ENCODE measurements at regions not wholly inside any gene's neighbourhood (a gene's known extent, or its start where the extent isn't known, plus 50 kb on each side); places are given as distances from the start of the nearest gene placed in this dataset.
"Not testable (repeated sequence)": the region's sequence is repeated elsewhere in the genome, so short reads cannot be mapped to it uniquely, and the experiment has no call there.

- H3K27ac Mint-ChIP-seq, result no peak overlapping the region
- H3K27me3 Mint-ChIP-seq, result peaks cover 0 to 8% of the 10 kb centered on the region in 2 donors
- peaks cover 0 to 4% (median 0%) of the 10 kb centered on the region in 3 donors for H3K9me3 Mint-ChIP-seq
- H3K4me1 ChIP-seq (ENCODE audit: control insufficient read depth in 1 of 2, extremely low read depth in 1 of 2, insufficient read depth in 2 of 2, low read length in 2 of 2), result no peaks in the 10 kb centered on the region
- ATAC-seq (replicated peaks in 1 of 4), result no peak
- ChIA-PET POLR2A (no interaction called here), CTCF (no interaction called here)
- 80% methylated on average over 8 of the region's 8 CpGs for WGBS (ENCODE audit: insufficient coverage)
- DNase-seq, result no peak
- no peaks in the 10 kb centered on the region for H3K9me3 ChIP-seq
- no peaks in the 10 kb centered on the region for H3K36me3 Mint-ChIP-seq
- H3K27me3 ChIP-seq (replicated peaks in 1 of 2; ENCODE audit: control insufficient read depth in 2 of 2, extremely low read depth in 1 of 2, insufficient read depth in 2 of 2, low read length in 1 of 2), result peaks cover 0 to 13% of the 10 kb centered on the region in 2 experiments
- H3K4me3 ChIP-seq (ENCODE audit: control insufficient read depth in 1 of 2, extremely low read depth in 1 of 2, low read length in 1 of 2), result no peak overlapping the region
- H3K4me1 Mint-ChIP-seq, result no peaks in the 10 kb centered on the region
- H3K4me3 Mint-ChIP-seq, result no peak overlapping the region
- no peaks in the 10 kb centered on the region for H3K36me3 ChIP-seq (ENCODE audit: control insufficient read depth in 2 of 2, extremely low read depth in 1 of 2, insufficient read depth in 1 of 2, low read length in 1 of 2)
- no peak overlapping the region for H3K27ac ChIP-seq (ENCODE audit: low read length)
Observed at GRCh38 chr7:3179456-3179855, 121.6 kb upstream of the SDK1 start.

GRCh38 chr7:3180604-3181003, 120.4 kb upstream of the SDK1 start:
- Histone ChIP-seq H3K27me3 (replicated peaks in 1 of 2; ENCODE audit: control insufficient read depth in 2 of 2, extremely low read depth in 1 of 2, insufficient read depth in 2 of 2, low read length in 1 of 2) (peaks cover 0 to 8% of the 10 kb centered on the region in 2 experiments), H3K4me1 (ENCODE audit: control insufficient read depth in 1 of 2, extremely low read depth in 1 of 2, insufficient read depth in 2 of 2, low read length in 2 of 2) (no peaks in the 10 kb centered on the region), H3K27ac (ENCODE audit: low read length) (no peak overlapping the region), H3K36me3 (ENCODE audit: control insufficient read depth in 2 of 2, extremely low read depth in 1 of 2, insufficient read depth in 1 of 2, low read length in 1 of 2) (no peaks in the 10 kb centered on the region), H3K9me3 (no peaks in the 10 kb centered on the region), H3K4me3 (ENCODE audit: control insufficient read depth in 1 of 2, extremely low read depth in 1 of 2, low read length in 1 of 2) (no peak overlapping the region)
- no peaks in the 10 kb centered on the region for H3K36me3 Mint-ChIP-seq
- peaks cover 0 to 4% (median 0%) of the 10 kb centered on the region in 3 donors for H3K9me3 Mint-ChIP-seq
- peaks cover 0 to 2% of the 10 kb centered on the region in 2 donors for H3K27me3 Mint-ChIP-seq
- no peak for DNase-seq
- POLR2A ChIA-PET, result no interaction called here
- WGBS (ENCODE audit: insufficient coverage), result 67% methylated on average over 5 of the region's 8 CpGs
- H3K4me1 Mint-ChIP-seq, result no peaks in the 10 kb centered on the region
- no peak for ATAC-seq (replicated peaks in 1 of 4)
- CTCF ChIA-PET, result no interaction called here
- H3K27ac Mint-ChIP-seq, result no peak overlapping the region
- H3K4me3 Mint-ChIP-seq, result no peak overlapping the region

GRCh38 chr7:3182055-3182454, 119.0 kb upstream of the SDK1 start:
- not testable (repeated sequence) for H3K4me3 Mint-ChIP-seq, H3K4me1 Mint-ChIP-seq

GRCh38 chr7:3187444-3188040, 113.5 kb upstream of the SDK1 start:
- no peaks in the 10 kb centered on the region for H3K9me3 ChIP-seq
- H3K27ac ChIP-seq (ENCODE audit: low read length), result no peak overlapping the region
- WGBS (ENCODE audit: insufficient coverage), result 91% methylated on average over 11 of the region's 18 CpGs
- Mint-ChIP-seq H3K27ac (no peak overlapping the region), H3K36me3 (no peaks in the 10 kb centered on the region), H3K27me3 (peaks cover 2 to 3% of the 10 kb centered on the region in 2 donors), H3K4me3 (no peak overlapping the region), H3K9me3 (peaks cover 0 to 4% (median 0%) of the 10 kb centered on the region in 3 donors), H3K4me1 (no peaks in the 10 kb centered on the region)
- DNase-seq (no peak), ATAC-seq (replicated peaks in 1 of 4) (no peak)
- no peaks in the 10 kb centered on the region for H3K4me1 ChIP-seq (ENCODE audit: control insufficient read depth in 1 of 2, extremely low read depth in 1 of 2, insufficient read depth in 2 of 2, low read length in 2 of 2)
- ChIA-PET CTCF (no interaction called here), POLR2A (interaction anchor here in 1 of 2 donors (0.6 kb wide), 3 partner anchors 36 to 453 kb away, joined by 3 to 6 read pairs (median 3); no protein-coding TSS in a partner anchor)
- H3K36me3 ChIP-seq (ENCODE audit: control insufficient read depth in 2 of 2, extremely low read depth in 1 of 2, insufficient read depth in 1 of 2, low read length in 1 of 2), result no peaks in the 10 kb centered on the region
- H3K27me3 ChIP-seq (replicated peaks in 1 of 2; ENCODE audit: control insufficient read depth in 2 of 2, extremely low read depth in 1 of 2, insufficient read depth in 2 of 2, low read length in 1 of 2), result peaks cover 0 to 17% of the 10 kb centered on the region in 2 experiments
- H3K4me3 ChIP-seq (ENCODE audit: control insufficient read depth in 1 of 2, extremely low read depth in 1 of 2, low read length in 1 of 2), result no peak overlapping the region

More at GRCh38 chr7:3182055-3182454, 119.0 kb upstream of the SDK1 start:
- H3K27me3 ChIP-seq (replicated peaks in 1 of 2; ENCODE audit: control insufficient read depth in 2 of 2, extremely low read depth in 1 of 2, insufficient read depth in 2 of 2, low read length in 1 of 2); H3K4me3 ChIP-seq (ENCODE audit: control insufficient read depth in 1 of 2, extremely low read depth in 1 of 2, low read length in 1 of 2); DNase-seq; H3K27me3 Mint-ChIP-seq; H3K27ac Mint-ChIP-seq; H3K4me1 ChIP-seq (ENCODE audit: control insufficient read depth in 1 of 2, extremely low read depth in 1 of 2, insufficient read depth in 2 of 2, low read length in 2 of 2); H3K9me3 ChIP-seq; H3K36me3 ChIP-seq (ENCODE audit: control insufficient read depth in 2 of 2, extremely low read depth in 1 of 2, insufficient read depth in 1 of 2, low read length in 1 of 2); H3K27ac ChIP-seq (ENCODE audit: low read length); H3K9me3 Mint-ChIP-seq; POLR2A ChIA-PET; H3K36me3 Mint-ChIP-seq; ATAC-seq (replicated peaks in 1 of 4); CTCF ChIA-PET: not testable (repeated sequence)
- WGBS (ENCODE audit: insufficient coverage), result 83% methylated on average over 2 of the region's 4 CpGs

- Histone ChIP-seq H3K9me3 (no peaks in the 10 kb centered on the region), H3K4me1 (ENCODE audit: control insufficient read depth in 1 of 2, extremely low read depth in 1 of 2, insufficient read depth in 2 of 2, low read length in 2 of 2) (no peaks in the 10 kb centered on the region), H3K27ac (ENCODE audit: low read length) (no peak overlapping the region), H3K4me3 (ENCODE audit: control insufficient read depth in 1 of 2, extremely low read depth in 1 of 2, low read length in 1 of 2) (no peak overlapping the region), H3K27me3 (replicated peaks in 1 of 2; ENCODE audit: control insufficient read depth in 2 of 2, extremely low read depth in 1 of 2, insufficient read depth in 2 of 2, low read length in 1 of 2) (peaks cover 0 to 14% of the 10 kb centered on the region in 2 experiments), H3K36me3 (ENCODE audit: control insufficient read depth in 2 of 2, extremely low read depth in 1 of 2, insufficient read depth in 1 of 2, low read length in 1 of 2) (no peaks in the 10 kb centered on the region)
- H3K27ac Mint-ChIP-seq, result no peak overlapping the region
- no peak overlapping the region for H3K4me3 Mint-ChIP-seq
- H3K36me3 Mint-ChIP-seq, result no peaks in the 10 kb centered on the region
- WGBS (ENCODE audit: insufficient coverage), result 93% methylated on average over 9 of the region's 9 CpGs
- POLR2A ChIA-PET, result no interaction called here
- no peaks in the 10 kb centered on the region for H3K4me1 Mint-ChIP-seq
- CTCF ChIA-PET, result no interaction called here
- DNase-seq (no peak), ATAC-seq (replicated peaks in 1 of 4) (no peak)
- peaks cover 2 to 3% of the 10 kb centered on the region in 2 donors for H3K27me3 Mint-ChIP-seq
- H3K9me3 Mint-ChIP-seq, result no peaks in the 10 kb centered on the region
Observed at GRCh38 chr7:3188946-3189345, 112.1 kb upstream of the SDK1 start.

GRCh38 chr7:3191548-3191947, 109.5 kb upstream of the SDK1 start:
- no peak overlapping the region for H3K4me3 Mint-ChIP-seq
- Histone ChIP-seq H3K4me3 (ENCODE audit: control insufficient read depth in 1 of 2, extremely low read depth in 1 of 2, low read length in 1 of 2) (no peak overlapping the region), H3K36me3 (ENCODE audit: control insufficient read depth in 2 of 2, extremely low read depth in 1 of 2, insufficient read depth in 1 of 2, low read length in 1 of 2) (no peaks in the 10 kb centered on the region), H3K4me1 (ENCODE audit: control insufficient read depth in 1 of 2, extremely low read depth in 1 of 2, insufficient read depth in 2 of 2, low read length in 2 of 2) (no peaks in the 10 kb centered on the region), H3K27ac (ENCODE audit: low read length) (no peak overlapping the region), H3K27me3 (replicated peaks in 1 of 2; ENCODE audit: control insufficient read depth in 2 of 2, extremely low read depth in 1 of 2, insufficient read depth in 2 of 2, low read length in 1 of 2) (peaks cover 0 to 11% of the 10 kb centered on the region in 2 experiments), H3K9me3 (no peaks in the 10 kb centered on the region)
- ATAC-seq (replicated peaks in 1 of 4), result no peak
- DNase-seq, result no peak
- no peaks in the 10 kb centered on the region for H3K4me1 Mint-ChIP-seq
- no peaks in the 10 kb centered on the region for H3K9me3 Mint-ChIP-seq
- no CpG with 5 or more reads among the region's 4 CpGs for WGBS (ENCODE audit: insufficient coverage)
- CTCF ChIA-PET, result no interaction called here
- H3K27ac Mint-ChIP-seq, result no peak overlapping the region
- H3K36me3 Mint-ChIP-seq, result no peaks in the 10 kb centered on the region
- H3K27me3 Mint-ChIP-seq, result peaks cover 2 to 3% of the 10 kb centered on the region in 2 donors
- POLR2A ChIA-PET, result no interaction called here

- Mint-ChIP-seq H3K27me3 (peaks cover 0 to 6% of the 10 kb centered on the region in 2 donors), H3K27ac (no peak overlapping the region), H3K9me3 (no peaks in the 10 kb centered on the region), H3K4me1 (no peaks in the 10 kb centered on the region), H3K4me3 (no peak overlapping the region), H3K36me3 (no peaks in the 10 kb centered on the region)
- Histone ChIP-seq H3K4me1 (ENCODE audit: control insufficient read depth in 1 of 2, extremely low read depth in 1 of 2, insufficient read depth in 2 of 2, low read length in 2 of 2) (no peaks in the 10 kb centered on the region), H3K27ac (ENCODE audit: low read length) (no peak overlapping the region), H3K4me3 (ENCODE audit: control insufficient read depth in 1 of 2, extremely low read depth in 1 of 2, low read length in 1 of 2) (no peak overlapping the region), H3K27me3 (replicated peaks in 1 of 2; ENCODE audit: control insufficient read depth in 2 of 2, extremely low read depth in 1 of 2, insufficient read depth in 2 of 2, low read length in 1 of 2) (peaks cover 0 to 22% of the 10 kb centered on the region in 2 experiments), H3K9me3 (no peaks in the 10 kb centered on the region), H3K36me3 (ENCODE audit: control insufficient read depth in 2 of 2, extremely low read depth in 1 of 2, insufficient read depth in 1 of 2, low read length in 1 of 2) (no peaks in the 10 kb centered on the region)
- WGBS (ENCODE audit: insufficient coverage), result 100% methylated on average over 3 of the region's 4 CpGs
- POLR2A ChIA-PET, result interaction anchor here in 1 of 2 donors (0.6 kb wide), 1 partner anchor 49 kb away, joined by 17 read pairs; no protein-coding TSS in a partner anchor
- DNase-seq (no peak), ATAC-seq (replicated peaks in 1 of 4) (no peak)
- CTCF ChIA-PET, result no interaction called here
Observed at GRCh38 chr7:3192669-3193068, 108.4 kb upstream of the SDK1 start.

Measured in T-cell (primary cell).